GM12878 (cell line): ENCODE measurements at regions not wholly inside any gene's neighbourhood (a gene's known extent, or its start where the extent isn't known, plus 50 kb on each side); places are given as distances from the start of the nearest gene placed in this dataset.

Experiments used
- ATAC-seq: fragments of 200-7000 bp; cut with Tn5 transposase; 3 replicates; pipeline ENCODE4 v1.9.1; 2020; ENCODE audit warnings: mild to moderate bottlenecking, moderate library complexity
- BruUV-seq: library from RNA; stranded (reverse); fragments of 400-500 nt; replicated peaks from 2 replicates; lab custom pipeline; 2021; lab: Mats Ljungman, UMichigan
- CTCF ChIA-PET: fragments of 300-600 bp; sonication (Branson Sonifier 250); formaldehyde crosslinking; extraction: SDS; loops from one replicate; lab custom pipeline; 2021; ENCODE audit warnings: inconsistent platforms; lab: Yijun Ruan, JAX
- POLR2A ChIA-PET: fragments of 350-600 bp; formaldehyde crosslinking; extraction: SDS; loops from one replicate; lab custom pipeline; 2021; ENCODE audit warnings: inconsistent platforms; lab: Charles Lee
- RAD21 ChIA-PET: fragments of 300-600 bp; sonication (Branson Sonifier 250); formaldehyde crosslinking; loops from one replicate; lab custom pipeline; 2023; ENCODE audit warnings: antibody characterized with exemption; ENCODE audit not compliant: unreplicated experiment; lab: Charles Lee
- SMC1A ChIA-PET: fragments of 300-600 bp; sonication (Branson Sonifier 250); formaldehyde crosslinking; loops from one replicate; lab custom pipeline; 2023; ENCODE audit not compliant: unreplicated experiment, uncharacterized antibody; lab: Charles Lee
- DNase-seq: peaks from one replicate; pipeline ENCODE4 v3.0.0-alpha.2; 2011; ENCODE audit warnings: low read depth, low spot score
- FAIRE-seq: peaks from 3 replicates; lab custom pipeline; 2011; peaks lifted over from hg19 to GRCh38; lab: Jason Lieb, UNC
- H2AFZ ChIP-seq: 2 replicates; pipeline ENCODE4 v1.6.0; 2011; ENCODE audit warnings: low read depth, low read length, control low read depth; ENCODE audit not compliant: control insufficient read depth
- H3K27ac ChIP-seq: 2 replicates; pipeline ENCODE4 v1.5.1; 2011; ENCODE audit warnings: control low read depth; ENCODE audit not compliant: control insufficient read depth, insufficient read depth
- H3K27me3 ChIP-seq, 2 experiments: replicated peaks in 1 of 2; 2 replicates each; pipeline versions ENCODE4 v1.6.0 to v1.6.1; 2011; ENCODE audit warnings: low read length in 1 of 2; ENCODE audit not compliant: control insufficient read depth in 2 of 2, insufficient read depth in 2 of 2
- H3K36me3 ChIP-seq, 2 experiments: 2 replicates each; pipeline ENCODE4 v1.5.1; 2011; ENCODE audit warnings: low read length in 1 of 2; ENCODE audit not compliant: control insufficient read depth in 2 of 2, insufficient read depth in 2 of 2
- H3K4me1 ChIP-seq: 2 replicates; pipeline ENCODE4 v1.6.1; 2011; ENCODE audit warnings: mild to moderate bottlenecking, low read length, moderate library complexity, mixed read lengths; ENCODE audit not compliant: control insufficient read depth, insufficient read depth
- H3K4me2 ChIP-seq: 2 replicates; pipeline ENCODE4 v1.6.0; 2011; ENCODE audit warnings: control low read depth; ENCODE audit not compliant: control insufficient read depth, insufficient read depth
- H3K4me3 ChIP-seq: fragments of 200-600 bp; sonication (generic); 2 replicates; pipeline ENCODE4 v1.5.1; 2016
- H3K79me2 ChIP-seq: 2 replicates; pipeline ENCODE4 v1.6.0; 2011; ENCODE audit warnings: low read length; ENCODE audit not compliant: control insufficient read depth, insufficient read depth
- H3K9ac ChIP-seq: 2 replicates; pipeline ENCODE4 v1.8.0; 2011; ENCODE audit warnings: low read length, control low read depth, mixed read lengths; ENCODE audit not compliant: control insufficient read depth, insufficient read depth
- H3K9me3 ChIP-seq: replicated peaks from 3 replicates; pipeline ENCODE4 v1.5.1; 2011; ENCODE audit warnings: mild to moderate bottlenecking, low read length; ENCODE audit not compliant: control insufficient read depth, insufficient read depth
- H4K20me1 ChIP-seq: 2 replicates; pipeline ENCODE4 v1.6.0; 2011; ENCODE audit not compliant: control insufficient read depth, insufficient read depth
- ATF2 ChIP-seq: IDR thresholded peaks from 2 replicates; pipeline ENCODE4 v1.6.1; 2012; ENCODE audit warnings: low read length, inconsistent platforms
- ATF7 ChIP-seq: fragments of 450-650 bp; IDR thresholded peaks from 2 replicates; pipeline ENCODE4 v1.6.1; 2016; ENCODE audit warnings: low read depth, mild to moderate bottlenecking
- CUX1 ChIP-seq: IDR thresholded peaks from 2 replicates; pipeline ENCODE4 v1.6.1; 2012; ENCODE audit warnings: improper control_type of control experiment, low read depth, low read length; ENCODE audit not compliant: insufficient replicate concordance
- IRF5 ChIP-seq: fragments of 450-650 bp; IDR thresholded peaks from 2 replicates; pipeline ENCODE4 v1.6.1; 2017; ENCODE audit warnings: borderline replicate concordance
- KLF5 ChIP-seq: fragments of 450-650 bp; IDR thresholded peaks from 2 replicates; pipeline ENCODE4 v1.6.1; 2014; ENCODE audit warnings: mild to moderate bottlenecking; ENCODE audit not compliant: partially characterized antibody
- RCOR1 ChIP-seq: conservative IDR thresholded peaks from 2 replicates; pipeline ENCODE4 v1.6.1; 2012; ENCODE audit warnings: low read depth, low read length, improper control_type of control experiment
- TBL1XR1 ChIP-seq: IDR thresholded peaks from 2 replicates; pipeline ENCODE4 v1.6.1; 2012; ENCODE audit warnings: low read depth, low read length, improper control_type of control experiment
- WGBS: methylation state at CpG from one replicate; pipeline ENCODE4 v1.1.6; 2016; ENCODE audit warnings: low lambda C conversion rate; ENCODE audit not compliant: insufficient replicate concordance, insufficient coverage; ENCODE audit errors: missing lambda C conversion rate; 5-methylcytosine and 5-hydroxymethylcytosine counted together
- in situ Hi-C: fragments of 300-500 bp; cut with MboI; formaldehyde crosslinking; loops from 9 replicates; pipeline ENCODE4 v1.14.3; 2018; ENCODE audit warnings: mixed read lengths
- intact Hi-C: fragments of 100-400 bp; cut with micrococcal nuclease; formaldehyde crosslinking; loops from one replicate; pipeline ENCODE4 v1.14.2; 2022; ENCODE audit not compliant: unreplicated experiment
- TF ChIP-seq, protein P1 (sequence below): fragments of 450-650 bp; IDR thresholded peaks from 2 replicates; pipeline ENCODE4 v1.6.1; 2017; ENCODE audit warnings: mild to moderate bottlenecking
- TF ChIP-seq, protein P2 (sequence below): fragments of 450-650 bp; IDR thresholded peaks from 2 replicates; pipeline ENCODE4 v1.6.1; 2018; ENCODE audit warnings: mild to moderate bottlenecking, low read depth, moderate library complexity; ENCODE audit not compliant: partially characterized antibody

- TF ChIP-seq, protein P1, sequence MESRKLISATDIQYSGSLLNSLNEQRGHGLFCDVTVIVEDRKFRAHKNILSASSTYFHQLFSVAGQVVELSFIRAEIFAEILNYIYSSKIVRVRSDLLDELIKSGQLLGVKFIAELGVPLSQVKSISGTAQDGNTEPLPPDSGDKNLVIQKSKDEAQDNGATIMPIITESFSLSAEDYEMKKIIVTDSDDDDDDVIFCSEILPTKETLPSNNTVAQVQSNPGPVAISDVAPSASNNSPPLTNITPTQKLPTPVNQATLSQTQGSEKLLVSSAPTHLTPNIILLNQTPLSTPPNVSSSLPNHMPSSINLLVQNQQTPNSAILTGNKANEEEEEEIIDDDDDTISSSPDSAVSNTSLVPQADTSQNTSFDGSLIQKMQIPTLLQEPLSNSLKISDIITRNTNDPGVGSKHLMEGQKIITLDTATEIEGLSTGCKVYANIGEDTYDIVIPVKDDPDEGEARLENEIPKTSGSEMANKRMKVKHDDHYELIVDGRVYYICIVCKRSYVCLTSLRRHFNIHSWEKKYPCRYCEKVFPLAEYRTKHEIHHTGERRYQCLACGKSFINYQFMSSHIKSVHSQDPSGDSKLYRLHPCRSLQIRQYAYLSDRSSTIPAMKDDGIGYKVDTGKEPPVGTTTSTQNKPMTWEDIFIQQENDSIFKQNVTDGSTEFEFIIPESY, result no peak
- no peak for TF ChIP-seq IRF5
- TF ChIP-seq ATF2, result no peak
Observed at GRCh38 chr2:204264085-204264553, 281.2 kb upstream of the PARD3B start (continued).

DNA sequence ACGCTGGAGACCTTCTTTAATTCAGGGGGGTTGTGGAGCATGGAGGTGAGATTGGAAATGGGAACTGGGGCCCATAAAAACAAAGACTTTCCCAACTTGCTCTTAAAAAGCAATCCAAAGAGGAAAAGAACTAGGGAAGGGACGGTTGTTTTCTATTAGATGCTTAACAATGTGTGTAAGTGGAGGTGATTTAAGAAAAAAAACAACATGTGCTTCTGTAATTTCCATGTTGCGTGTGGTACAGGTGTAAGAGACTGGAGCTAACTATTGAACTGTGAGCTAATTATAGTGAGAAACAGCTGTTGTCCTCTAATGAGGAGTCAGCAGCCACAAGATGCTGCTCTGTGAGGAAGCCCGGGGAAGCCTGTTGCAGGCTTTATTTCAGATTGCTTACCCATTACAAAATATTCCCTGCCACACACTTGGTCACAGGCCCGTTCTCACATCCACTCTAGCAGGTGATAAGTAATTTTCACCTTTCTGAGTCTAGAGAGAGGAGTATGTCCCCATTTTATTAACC, 280.6 kb upstream of the PARD3B start:
- DNase-seq (no peak), FAIRE-seq (no peak), ATAC-seq (no peak)
- SMC1A ChIA-PET, result no interaction called here
- H3K36me3 ChIP-seq, result no peaks in the 10 kb centered on the region
- no peak overlapping the region for H3K4me2 ChIP-seq
- H3K79me2 ChIP-seq, result no peaks in the 10 kb centered on the region
- no peak overlapping the region for H3K4me3 ChIP-seq
- no peak overlapping the region for H2AFZ ChIP-seq
- POLR2A ChIA-PET, result no interaction called here
- H3K4me1 ChIP-seq, result no peaks in the 10 kb centered on the region
- BruUV-seq, result no TSS peak
- in situ Hi-C loops, result no loop called here
- intact Hi-C loops, result loop anchor here (5.0 kb wide), 2 partner anchors 117 to 428 kb away; no protein-coding TSS in a partner anchor
- CTCF ChIA-PET, result no interaction called here
- 0% methylated on average over 5 of the region's 5 CpGs for WGBS
- H3K9ac ChIP-seq, result no peak overlapping the region
- no peak overlapping the region for H3K27ac ChIP-seq
- no peaks in the 10 kb centered on the region; a peak in 1 of 4 replicates for H3K27me3 ChIP-seq
- RAD21 ChIA-PET, result no interaction called here
- no peaks in the 10 kb centered on the region for H3K9me3 ChIP-seq
- H4K20me1 ChIP-seq, result no peaks in the 10 kb centered on the region
- TF ChIP-seq KLF5, result no peak
- no peak for TF ChIP-seq CUX1
- no peak for TF ChIP-seq TBL1XR1
- TF ChIP-seq ATF7, result no peak
- TF ChIP-seq RCOR1, result no peak
- TF ChIP-seq, protein P2, sequence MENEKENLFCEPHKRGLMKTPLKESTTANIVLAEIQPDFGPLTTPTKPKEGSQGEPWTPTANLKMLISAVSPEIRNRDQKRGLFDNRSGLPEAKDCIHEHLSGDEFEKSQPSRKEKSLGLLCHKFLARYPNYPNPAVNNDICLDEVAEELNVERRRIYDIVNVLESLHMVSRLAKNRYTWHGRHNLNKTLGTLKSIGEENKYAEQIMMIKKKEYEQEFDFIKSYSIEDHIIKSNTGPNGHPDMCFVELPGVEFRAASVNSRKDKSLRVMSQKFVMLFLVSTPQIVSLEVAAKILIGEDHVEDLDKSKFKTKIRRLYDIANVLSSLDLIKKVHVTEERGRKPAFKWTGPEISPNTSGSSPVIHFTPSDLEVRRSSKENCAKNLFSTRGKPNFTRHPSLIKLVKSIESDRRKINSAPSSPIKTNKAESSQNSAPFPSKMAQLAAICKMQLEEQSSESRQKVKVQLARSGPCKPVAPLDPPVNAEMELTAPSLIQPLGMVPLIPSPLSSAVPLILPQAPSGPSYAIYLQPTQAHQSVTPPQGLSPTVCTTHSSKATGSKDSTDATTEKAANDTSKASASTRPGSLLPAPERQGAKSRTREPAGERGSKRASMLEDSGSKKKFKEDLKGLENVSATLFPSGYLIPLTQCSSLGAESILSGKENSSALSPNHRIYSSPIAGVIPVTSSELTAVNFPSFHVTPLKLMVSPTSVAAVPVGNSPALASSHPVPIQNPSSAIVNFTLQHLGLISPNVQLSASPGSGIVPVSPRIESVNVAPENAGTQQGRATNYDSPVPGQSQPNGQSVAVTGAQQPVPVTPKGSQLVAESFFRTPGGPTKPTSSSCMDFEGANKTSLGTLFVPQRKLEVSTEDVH, result no peak
